CD8-positive, alpha-beta memory T cell (primary cell): ENCODE measurements at regions not wholly inside any gene's neighbourhood (a gene's known extent, or its start where the extent isn't known, plus 50 kb on each side); places are given as distances from the start of the nearest gene placed in this dataset.
A peak's percentile ranks its signal among the peaks of the same experiment; 100 is the strongest.

Source experiments
- CTCF ChIA-PET: fragments of 350-600 bp; sonication (Branson Sonifier 250); formaldehyde crosslinking; loops from one replicate; lab custom pipeline; 2021; ENCODE audit warnings: antibody characterized with exemption; lab: Charles Lee
- POLR2A ChIA-PET: fragments of 350-600 bp; sonication (Branson Sonifier 250); formaldehyde crosslinking; loops from one replicate; lab custom pipeline; 2021; ENCODE audit warnings: antibody characterized with exemption; lab: Charles Lee
- DNase-seq, 5 donors: peaks; one replicate each; pipeline versions ENCODE4 v3.0.0 to v3.0.0-alpha.2; 2020 to 2022; ENCODE audit warnings: mixed read lengths in 1 of 5
- H3K27ac ChIP-seq: one replicate; pipeline ENCODE4 v1.7.0; 2013; ENCODE audit warnings: low read depth, mild to moderate bottlenecking, low read length, moderate library complexity
- H3K27me3 ChIP-seq: 2 replicates; pipeline ENCODE4 v1.7.0; 2013; ENCODE audit warnings: low read length, mild to moderate bottlenecking; ENCODE audit not compliant: insufficient read depth, poor library complexity, severe bottlenecking
- H3K36me3 ChIP-seq: 2 replicates; pipeline ENCODE4 v1.7.0; 2013; ENCODE audit warnings: mild to moderate bottlenecking, low read length, moderate library complexity; ENCODE audit not compliant: insufficient read depth
- H3K4me1 ChIP-seq: 2 replicates; pipeline ENCODE4 v1.7.0; 2013; ENCODE audit warnings: mild to moderate bottlenecking, low read length, moderate library complexity; ENCODE audit not compliant: insufficient read depth
- H3K4me3 ChIP-seq: 2 replicates; pipeline ENCODE4 v1.7.0; 2013; ENCODE audit warnings: mild to moderate bottlenecking, low read length
- H3K9me3 ChIP-seq: 2 replicates; pipeline ENCODE4 v1.7.0; 2013; ENCODE audit warnings: mild to moderate bottlenecking, low read length
- H3K27ac Mint-ChIP-seq, 8 donors: one replicate each; pipeline ENCODE4 v1.8.0; 2020 to 2021; ENCODE audit warnings: mixed read lengths in 8 of 8, mild to moderate bottlenecking in 6 of 8, inconsistent platforms in 3 of 8, moderate library complexity in 3 of 8
- H3K27me3 Mint-ChIP-seq, 2 donors: one replicate each; pipeline ENCODE4 v1.8.0; 2020 to 2021; ENCODE audit warnings: mixed read lengths in 2 of 2, mild to moderate bottlenecking in 1 of 2, moderate library complexity in 1 of 2
- H3K36me3 Mint-ChIP-seq, 3 donors: one replicate each; pipeline ENCODE4 v1.8.0; 2020 to 2021; ENCODE audit warnings: mixed read lengths in 3 of 3, inconsistent platforms in 1 of 3, mild to moderate bottlenecking in 1 of 3
- H3K4me1 Mint-ChIP-seq, 3 donors: one replicate each; pipeline ENCODE4 v1.8.0; 2020 to 2021; ENCODE audit warnings: mixed read lengths in 3 of 3, inconsistent platforms in 1 of 3, mild to moderate bottlenecking in 1 of 3
- H3K4me3 Mint-ChIP-seq, 7 donors: one replicate each; pipeline ENCODE4 v1.8.0; 2020 to 2021; ENCODE audit warnings: mixed read lengths in 7 of 7, mild to moderate bottlenecking in 6 of 7, moderate library complexity in 4 of 7, inconsistent platforms in 2 of 7
- H3K9me3 Mint-ChIP-seq, 5 donors: one replicate each; pipeline ENCODE4 v1.8.0; 2020 to 2022; ENCODE audit warnings: mixed read lengths in 5 of 5, mild to moderate bottlenecking in 3 of 5, moderate library complexity in 2 of 5, inconsistent platforms in 1 of 5

GRCh38 chr10:55400075-55400849 lies 599.2 kb upstream of the PCDH15 start:
- ChIA-PET POLR2A (no interaction called here), CTCF (no interaction called here)
- Histone ChIP-seq H3K9me3 (no peaks in the 10 kb centered on the region), H3K27me3 (no peaks in the 10 kb centered on the region), H3K4me3 (no peak overlapping the region), H3K4me1 (no peaks in the 10 kb centered on the region), H3K36me3 (no peaks in the 10 kb centered on the region), H3K27ac (no peak overlapping the region)
- Mint-ChIP-seq H3K27ac (peak overlapping the region in 1 of 8 donors; percentile 41), H3K4me3 (no peak overlapping the region), H3K27me3 (no peaks in the 10 kb centered on the region), H3K9me3 (peaks cover 3 to 11% (median 4%) of the 10 kb centered on the region in 5 donors), H3K4me1 (no peaks in the 10 kb centered on the region), H3K36me3 (no peaks in the 10 kb centered on the region)
- no peak for DNase-seq

- no peak overlapping the region for H3K4me3 Mint-ChIP-seq
- H3K4me3 ChIP-seq = no peak overlapping the region
- H3K9me3 ChIP-seq = no peaks in the 10 kb centered on the region
- no peaks in the 10 kb centered on the region for H3K36me3 ChIP-seq
- no peak for DNase-seq
- ChIA-PET POLR2A (no interaction called here), CTCF (no interaction called here)
- H3K4me1 ChIP-seq = no peaks in the 10 kb centered on the region
- H3K9me3 Mint-ChIP-seq = peaks cover 3 to 11% (median 6%) of the 10 kb centered on the region in 5 donors
- H3K27me3 Mint-ChIP-seq = no peaks in the 10 kb centered on the region
- no peak overlapping the region for H3K27ac Mint-ChIP-seq
- no peaks in the 10 kb centered on the region for H3K4me1 Mint-ChIP-seq
- H3K36me3 Mint-ChIP-seq = no peaks in the 10 kb centered on the region
- no peak overlapping the region for H3K27ac ChIP-seq
- no peaks in the 10 kb centered on the region for H3K27me3 ChIP-seq
Measured at GRCh38 chr10:55398497-55398882, 597.5 kb upstream of the PCDH15 start.

- peaks cover 0 to 16% (median 6%) of the 10 kb centered on the region in 5 donors for H3K9me3 Mint-ChIP-seq
- H3K4me3 ChIP-seq = no peak overlapping the region
- H3K27ac ChIP-seq = no peak overlapping the region
- DNase-seq = no peak
- no peaks in the 10 kb centered on the region for H3K4me1 Mint-ChIP-seq
- no peak overlapping the region for H3K4me3 Mint-ChIP-seq
- no peaks in the 10 kb centered on the region for H3K9me3 ChIP-seq
- POLR2A ChIA-PET = no interaction called here
- no peak overlapping the region for H3K27ac Mint-ChIP-seq
- CTCF ChIA-PET = no interaction called here
- H3K4me1 ChIP-seq = no peaks in the 10 kb centered on the region
- H3K36me3 Mint-ChIP-seq = no peaks in the 10 kb centered on the region
- H3K27me3 Mint-ChIP-seq = no peaks in the 10 kb centered on the region
- no peaks in the 10 kb centered on the region for H3K36me3 ChIP-seq
- no peaks in the 10 kb centered on the region for H3K27me3 ChIP-seq
Measured at GRCh38 chr10:55397777-55398496, 596.9 kb upstream of the PCDH15 start.

- no peaks in the 10 kb centered on the region for H3K36me3 Mint-ChIP-seq
- no peak overlapping the region for H3K4me3 Mint-ChIP-seq
- H3K36me3 ChIP-seq = no peaks in the 10 kb centered on the region
- ChIA-PET CTCF (no interaction called here), POLR2A (no interaction called here)
- H3K27ac ChIP-seq = no peak overlapping the region
- no peak overlapping the region for H3K4me3 ChIP-seq
- no peak for DNase-seq
- no peaks in the 10 kb centered on the region for H3K27me3 ChIP-seq
- H3K27me3 Mint-ChIP-seq = no peaks in the 10 kb centered on the region
- H3K9me3 Mint-ChIP-seq = peaks cover 2 to 25% (median 6%) of the 10 kb centered on the region in 5 donors
- H3K4me1 ChIP-seq = no peaks in the 10 kb centered on the region
- H3K27ac Mint-ChIP-seq = no peak overlapping the region
- no peaks in the 10 kb centered on the region for H3K9me3 ChIP-seq
- no peaks in the 10 kb centered on the region for H3K4me1 Mint-ChIP-seq
Measured at GRCh38 chr10:55378196-55378595, 577.2 kb upstream of the PCDH15 start.

GRCh38 chr10:55374917-55375316 lies 573.9 kb upstream of the PCDH15 start:
- CTCF ChIA-PET = no interaction called here
- H3K4me3 Mint-ChIP-seq = no peak overlapping the region

GRCh38 chr10:55374060-55374459 lies 573.0 kb upstream of the PCDH15 start:
- H3K27ac ChIP-seq = no peak overlapping the region
- H3K4me3 Mint-ChIP-seq = no peak overlapping the region
- H3K9me3 ChIP-seq = no peaks in the 10 kb centered on the region
- no peaks in the 10 kb centered on the region for H3K36me3 Mint-ChIP-seq
- POLR2A ChIA-PET = no interaction called here
- H3K36me3 ChIP-seq = no peaks in the 10 kb centered on the region
- peaks cover 3 to 22% (median 6%) of the 10 kb centered on the region in 5 donors for H3K9me3 Mint-ChIP-seq
- no peaks in the 10 kb centered on the region for H3K27me3 Mint-ChIP-seq
- H3K27me3 ChIP-seq = no peaks in the 10 kb centered on the region
- no peaks in the 10 kb centered on the region for H3K4me1 Mint-ChIP-seq
- H3K4me3 ChIP-seq = no peak overlapping the region
- CTCF ChIA-PET = no interaction called here
- no peak overlapping the region for H3K27ac Mint-ChIP-seq
- DNase-seq = no peak
- H3K4me1 ChIP-seq = no peaks in the 10 kb centered on the region

More at GRCh38 chr10:55374917-55375316, 573.9 kb upstream of the PCDH15 start:
- Histone ChIP-seq H3K4me3 (no peak overlapping the region), H3K27me3 (no peaks in the 10 kb centered on the region), H3K4me1 (no peaks in the 10 kb centered on the region), H3K27ac (no peak overlapping the region), H3K9me3 (no peaks in the 10 kb centered on the region), H3K36me3 (no peaks in the 10 kb centered on the region)
- H3K27ac Mint-ChIP-seq = no peak overlapping the region
- H3K36me3 Mint-ChIP-seq = no peaks in the 10 kb centered on the region
- peaks cover 3 to 17% (median 9%) of the 10 kb centered on the region in 5 donors for H3K9me3 Mint-ChIP-seq
- POLR2A ChIA-PET = no interaction called here
- H3K27me3 Mint-ChIP-seq = no peaks in the 10 kb centered on the region
- DNase-seq = no peak
- no peaks in the 10 kb centered on the region for H3K4me1 Mint-ChIP-seq

GRCh38 chr10:55369670-55370420 lies 568.8 kb upstream of the PCDH15 start:
- ChIA-PET POLR2A (no interaction called here), CTCF (no interaction called here)
- Histone ChIP-seq H3K36me3 (no peaks in the 10 kb centered on the region), H3K27me3 (no peaks in the 10 kb centered on the region), H3K4me1 (no peaks in the 10 kb centered on the region), H3K27ac (no peak overlapping the region), H3K9me3 (no peaks in the 10 kb centered on the region), H3K4me3 (no peak overlapping the region)
- DNase-seq = no peak
- Mint-ChIP-seq H3K27me3 (no peaks in the 10 kb centered on the region), H3K4me1 (no peaks in the 10 kb centered on the region), H3K9me3 (peaks cover 0 to 24% (median 5%) of the 10 kb centered on the region in 5 donors), H3K36me3 (no peaks in the 10 kb centered on the region), H3K27ac (no peak overlapping the region), H3K4me3 (no peak overlapping the region)

GRCh38 chr10:55368467-55368866 lies 567.4 kb upstream of the PCDH15 start:
- Mint-ChIP-seq H3K4me1 (no peaks in the 10 kb centered on the region), H3K27ac (no peak overlapping the region), H3K4me3 (no peak overlapping the region), H3K9me3 (peaks cover 3 to 28% (median 8%) of the 10 kb centered on the region in 5 donors), H3K36me3 (no peaks in the 10 kb centered on the region), H3K27me3 (no peaks in the 10 kb centered on the region)
- no peaks in the 10 kb centered on the region for H3K36me3 ChIP-seq
- no peaks in the 10 kb centered on the region for H3K9me3 ChIP-seq
- H3K4me3 ChIP-seq = no peak overlapping the region
- POLR2A ChIA-PET = no interaction called here
- H3K27me3 ChIP-seq = no peaks in the 10 kb centered on the region
- H3K4me1 ChIP-seq = no peaks in the 10 kb centered on the region
- no peak overlapping the region for H3K27ac ChIP-seq
- CTCF ChIA-PET = no interaction called here
- no peak for DNase-seq
